ENCODE measurements at regions not wholly inside any gene's neighbourhood (a gene's known extent, or its start where the extent isn't known, plus 50 kb on each side); places are given as distances from the start of the nearest gene placed in this dataset.

- no peak for DNase-seq (ENCODE audit: low read depth in 2 of 2)
Observed at GRCh38 chr9:86695910-86696424, 251.3 kb downstream of the GAS1 start.

- DNase-seq (ENCODE audit: low read depth in 2 of 2) = no peak
Observed at GRCh38 chr9:86690034-86690433, 257.3 kb downstream of the GAS1 start.

DNA sequence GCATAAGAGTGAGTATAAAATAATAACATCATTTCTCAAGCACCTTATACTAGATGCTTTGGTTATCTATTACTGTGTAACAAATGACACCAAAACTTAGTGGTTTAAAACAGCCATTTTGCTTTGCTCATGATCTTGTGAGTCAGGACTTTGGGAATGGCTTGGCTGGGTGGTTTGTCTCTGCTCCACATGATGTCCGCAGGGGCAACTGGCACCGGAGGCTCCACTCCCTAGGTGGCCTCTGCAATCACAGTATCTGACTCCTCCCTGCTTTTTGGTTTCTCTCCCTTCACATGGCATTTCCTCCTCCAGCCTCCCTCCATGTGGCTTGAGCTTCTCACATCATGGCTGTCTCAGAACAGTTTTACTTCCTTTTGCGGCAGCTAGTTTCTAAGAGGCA, 259.5 kb downstream of the GAS1 start:
- no peak for DNase-seq (ENCODE audit: low read depth in 2 of 2)

GRCh38 chr9:86685556-86685955, 261.8 kb downstream of the GAS1 start:
- no peak for DNase-seq (ENCODE audit: low read depth in 2 of 2)

DNA sequence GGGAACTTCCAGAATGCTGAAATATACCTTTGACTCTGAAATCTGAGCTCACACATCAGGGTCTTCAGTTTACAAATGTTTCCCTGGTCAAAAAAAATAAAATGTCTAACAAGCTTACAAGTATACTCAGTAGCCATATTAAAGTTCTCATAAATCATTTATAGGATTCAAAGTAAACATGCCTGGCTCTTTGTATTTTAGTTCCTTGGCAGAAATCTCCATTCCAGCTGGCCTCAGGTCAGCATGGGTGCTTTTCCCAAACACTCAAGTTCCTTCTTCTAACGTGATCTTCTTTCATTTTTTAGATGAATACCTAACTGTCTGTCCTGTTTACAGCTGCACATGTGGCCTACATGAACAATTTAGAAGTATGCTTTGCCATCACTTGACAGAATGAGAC, 263.2 kb downstream of the GAS1 start:
- no peak for DNase-seq (ENCODE audit: low read depth in 2 of 2)

DNA sequence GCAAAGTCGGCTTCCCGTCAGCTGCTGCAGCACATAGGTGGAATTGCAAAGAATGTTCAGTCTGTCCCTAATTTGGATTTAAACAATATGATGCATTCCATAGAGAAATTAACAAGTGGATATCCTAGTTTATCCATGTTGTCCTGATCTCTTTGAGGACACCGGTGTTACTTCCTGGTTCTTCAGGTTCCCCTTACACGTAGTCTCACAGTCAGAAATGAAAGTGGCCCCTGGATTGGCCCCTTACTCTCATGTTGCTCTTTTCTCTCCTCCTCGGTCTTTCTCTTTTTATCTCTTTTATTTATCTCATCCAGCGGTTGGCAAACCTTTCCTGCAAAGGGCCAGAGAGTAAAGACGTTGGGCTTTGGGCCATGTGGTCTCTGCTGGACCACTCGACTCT, 265.1 kb downstream of the GAS1 start:
- DNase-seq (ENCODE audit: low read depth in 2 of 2) = no peak

GRCh38 chr9:86679909-86680308, 267.4 kb downstream of the GAS1 start:
- DNase-seq (ENCODE audit: low read depth in 2 of 2) = no peak

- DNase-seq (ENCODE audit: low read depth in 2 of 2) = no peak
Observed at GRCh38 chr9:86676396-86676795, 270.9 kb downstream of the GAS1 start.

- no peak for DNase-seq (ENCODE audit: low read depth in 2 of 2)
Observed at GRCh38 chr9:86675805-86676204, 271.5 kb downstream of the GAS1 start.

DNA sequence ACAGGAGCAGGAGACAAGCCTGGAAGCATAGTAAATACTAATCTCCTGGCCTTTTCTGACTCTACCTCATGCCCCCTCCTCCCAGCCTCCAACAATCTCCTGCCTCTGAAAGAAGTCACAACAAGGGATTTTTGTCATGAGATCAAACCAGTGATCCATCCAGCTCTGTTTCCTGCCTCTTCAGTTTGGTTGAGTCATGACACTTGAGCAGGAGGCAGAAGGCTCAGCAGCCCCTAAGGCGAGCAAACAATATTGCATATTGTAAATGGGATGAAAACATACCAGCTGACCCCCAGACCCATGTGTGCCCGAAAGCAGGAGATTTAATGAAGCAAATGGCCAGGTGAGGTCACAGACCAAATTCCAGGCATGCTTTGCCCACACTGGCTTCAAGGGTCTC, 272.8 kb downstream of the GAS1 start:
- DNase-seq (ENCODE audit: low read depth in 2 of 2) = no peak

DNA sequence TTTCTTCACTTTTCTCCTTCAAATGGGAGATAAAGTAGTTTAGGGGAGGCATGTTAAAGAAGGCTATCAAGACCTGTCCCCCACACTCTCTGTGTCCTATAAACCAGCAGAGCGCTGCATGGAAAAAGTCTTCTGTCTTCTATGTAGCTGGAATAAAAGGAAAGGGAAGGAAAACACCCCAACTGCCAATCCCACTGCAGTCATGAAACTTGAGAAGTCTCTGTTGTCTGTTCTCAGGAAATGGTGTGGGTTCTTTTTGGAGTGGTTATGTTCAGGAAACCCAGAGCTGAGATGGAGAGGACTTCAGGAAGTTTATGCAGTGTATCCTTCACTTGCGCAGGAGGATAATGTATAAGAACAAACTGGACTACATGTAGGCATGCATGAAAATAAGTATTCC, 274.3 kb downstream of the GAS1 start:
- DNase-seq (ENCODE audit: low read depth in 2 of 2) = no peak

GRCh38 chr9:86672301-86672700, 275.0 kb downstream of the GAS1 start:
- no peak for DNase-seq (ENCODE audit: low read depth in 2 of 2)

GRCh38 chr9:86671018-86671417, 276.3 kb downstream of the GAS1 start:
- no peak for DNase-seq (ENCODE audit: low read depth in 2 of 2)

DNA sequence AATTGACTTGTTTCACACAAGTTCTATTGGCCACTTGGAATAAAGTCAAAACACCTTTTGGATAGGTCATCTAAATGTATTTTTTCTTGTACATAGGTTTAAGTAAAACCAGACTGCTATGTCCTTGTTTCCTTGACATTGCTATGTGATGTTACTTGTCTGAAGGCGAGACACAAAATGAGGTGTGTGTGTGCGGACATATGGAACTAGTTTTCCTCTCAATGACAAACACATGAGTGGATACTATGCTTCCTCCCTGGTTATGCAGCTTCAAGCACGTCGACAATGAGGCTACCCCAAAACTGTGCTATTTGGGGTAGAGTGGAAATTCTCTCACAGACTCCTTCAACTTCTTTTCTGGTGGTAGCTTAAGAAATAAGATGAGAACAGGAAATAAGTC, 276.8 kb downstream of the GAS1 start:
- DNase-seq (ENCODE audit: low read depth in 2 of 2) = no peak

DNA sequence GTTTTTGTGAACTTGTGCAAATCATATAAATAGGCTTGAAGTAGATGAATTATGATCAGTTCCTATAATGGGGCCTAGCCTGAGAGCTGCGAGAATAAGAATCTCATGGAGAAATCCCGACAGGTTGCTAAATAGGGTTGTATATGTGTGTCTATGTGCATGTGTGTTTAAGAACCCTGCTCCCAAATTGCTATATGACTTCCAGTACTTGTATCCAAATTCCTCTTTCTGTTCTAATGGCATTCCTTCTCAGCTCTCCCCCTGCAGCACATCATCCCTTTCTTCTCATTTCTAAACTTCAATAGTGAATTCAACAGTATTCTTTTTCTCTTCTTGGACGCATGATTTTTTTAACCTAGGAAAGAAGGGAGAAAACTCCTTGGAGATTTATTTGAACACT, 277.2 kb downstream of the GAS1 start:
- no peak for DNase-seq (ENCODE audit: low read depth in 2 of 2)

DNA sequence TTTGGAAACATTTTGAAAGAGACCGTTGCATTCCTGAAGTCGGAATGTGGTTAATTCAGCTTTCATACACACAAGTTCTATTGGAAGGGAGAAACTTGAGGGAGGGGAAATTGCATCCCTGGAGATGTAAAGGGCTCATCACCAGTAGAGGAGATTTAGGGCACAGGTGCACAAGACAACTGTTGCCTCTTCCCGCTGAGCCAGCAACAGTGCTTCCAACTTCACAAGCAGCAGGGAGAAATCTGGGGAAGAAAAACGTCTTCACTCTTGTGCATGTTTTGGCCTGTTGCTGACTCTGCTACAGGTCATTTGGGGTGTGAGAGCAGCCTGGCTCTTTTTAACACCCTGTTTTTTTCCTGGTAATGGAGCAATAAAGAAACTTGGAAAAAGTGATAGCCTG, 277.9 kb downstream of the GAS1 start:
- DNase-seq (ENCODE audit: low read depth in 2 of 2) = no peak

DNA sequence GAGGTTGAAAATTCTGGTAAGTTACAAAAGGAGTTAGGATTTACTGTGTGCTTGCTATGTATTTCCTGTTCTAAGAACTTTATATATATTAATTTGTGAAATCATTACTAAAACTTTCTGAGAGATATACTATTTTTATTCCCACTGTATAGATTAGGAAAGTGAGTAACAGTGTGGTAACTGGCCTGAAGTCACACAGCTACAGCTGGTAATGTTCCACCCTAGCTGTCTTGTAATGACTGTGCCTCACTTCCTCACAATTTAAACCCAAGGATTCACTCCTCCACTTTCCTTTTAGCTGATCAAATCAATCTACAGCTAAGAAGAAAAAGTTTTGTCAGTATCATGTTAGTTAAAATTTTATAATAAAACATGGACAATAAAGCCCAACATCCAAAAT, 278.8 kb downstream of the GAS1 start:
- DNase-seq (ENCODE audit: low read depth in 2 of 2) = no peak

GRCh38 chr9:86667307-86667706, 280.0 kb downstream of the GAS1 start:
- DNase-seq (ENCODE audit: low read depth in 2 of 2) = peak in 1 of 2 donors; percentile 11

GRCh38 chr9:86665416-86665815, 281.9 kb downstream of the GAS1 start:
- no peak for DNase-seq (ENCODE audit: low read depth in 2 of 2)

DNA sequence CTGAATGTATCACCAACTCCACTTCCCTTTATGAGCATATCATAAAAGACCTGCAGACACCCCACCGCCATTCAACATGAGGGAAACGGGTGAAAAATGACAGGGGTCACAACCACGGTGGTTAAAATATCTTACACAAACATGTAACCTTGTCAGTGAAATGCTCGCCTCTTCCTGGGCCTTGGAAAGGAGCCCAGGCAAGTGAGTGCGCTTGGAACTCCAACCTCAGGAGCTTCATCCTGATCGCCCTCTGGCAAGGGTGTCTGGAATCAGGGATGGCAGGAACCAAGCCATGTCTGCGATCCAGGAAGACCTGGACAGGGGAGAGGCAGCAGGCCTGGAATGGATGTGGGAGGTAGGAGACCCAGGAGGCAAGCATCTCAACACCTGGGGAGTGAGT, 282.7 kb downstream of the GAS1 start:
- no peak for DNase-seq (ENCODE audit: low read depth in 2 of 2)

- no peak for DNase-seq (ENCODE audit: low read depth in 2 of 2)
Observed at GRCh38 chr9:86663905-86664304, 283.4 kb downstream of the GAS1 start.

DNA sequence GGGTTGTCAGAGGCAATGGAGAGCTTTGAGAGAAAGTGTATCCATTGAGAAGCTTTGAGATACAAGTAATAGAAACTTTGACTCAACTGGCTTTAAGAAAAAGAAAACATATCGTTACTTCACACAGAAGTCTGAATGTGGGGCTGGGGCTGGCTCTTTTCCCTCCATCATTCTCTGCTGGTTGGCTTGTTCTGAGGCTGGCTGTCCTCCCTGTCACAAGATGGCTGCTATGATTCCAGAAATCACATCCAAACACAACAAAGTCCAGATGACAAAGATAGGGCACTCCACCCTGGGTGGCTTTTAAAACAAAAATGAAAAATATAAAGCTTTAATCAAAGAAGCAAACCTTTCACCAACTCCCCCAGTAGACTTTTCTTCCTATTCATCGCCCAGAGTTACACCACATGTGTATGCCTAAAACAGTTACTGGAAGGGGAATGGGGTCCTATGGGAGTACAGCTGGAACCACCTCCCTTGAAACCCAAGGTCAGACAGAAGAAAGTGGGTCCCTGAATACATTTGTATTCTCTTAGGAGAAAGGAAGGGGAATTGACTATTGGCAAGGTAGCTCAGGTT, 284.3 kb downstream of the GAS1 start:
- no peak for DNase-seq (ENCODE audit: low read depth in 2 of 2)

DNA sequence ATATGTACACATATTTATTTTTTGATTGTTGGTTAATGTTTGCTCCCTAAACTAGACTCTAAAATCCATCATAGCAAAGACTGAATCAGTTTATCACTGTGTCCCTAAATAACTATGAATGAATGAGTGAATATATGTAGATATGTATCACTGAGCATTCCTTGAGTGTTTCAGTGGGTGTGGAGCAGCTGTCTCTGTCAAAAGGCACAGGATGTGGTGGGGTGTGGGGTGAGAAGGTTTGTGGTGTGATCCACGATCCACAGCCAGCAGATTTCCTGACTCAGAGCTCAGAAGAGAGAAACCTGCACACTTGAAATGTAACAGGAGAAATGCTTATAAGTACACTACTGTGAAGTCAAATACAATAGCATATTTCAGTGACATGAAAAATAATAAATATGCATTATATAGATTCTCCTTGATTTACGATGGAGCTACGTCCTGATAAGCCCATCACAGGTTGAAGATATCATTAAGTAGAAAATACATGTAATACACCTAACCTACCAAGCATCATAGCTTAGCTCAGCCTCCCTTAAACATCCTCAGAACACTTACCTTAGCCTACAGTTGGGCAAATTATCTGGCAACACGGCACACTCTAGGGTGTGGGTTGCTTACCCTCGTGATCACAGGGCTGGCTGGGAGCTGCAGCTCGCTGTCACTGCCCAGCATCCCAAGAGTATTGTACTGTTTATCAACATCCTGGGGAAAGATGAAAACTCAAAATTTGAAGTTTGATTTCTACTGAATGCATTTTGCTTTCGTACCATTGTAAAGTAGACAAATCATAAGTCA, 287.0 kb downstream of the GAS1 start:
- peak in 1 of 2 donors; percentile 14 for DNase-seq (ENCODE audit: low read depth in 2 of 2)

Data from stimulated activated CD8-positive, alpha-beta memory T cell treated with anti-CD3 and anti-CD28 coated beads, Interleukin-15, amount 100 ng/mL, for 48 hours (primary cell).